ENCODE measurements at regions not wholly inside any gene's neighbourhood (a gene's known extent, or its start where the extent isn't known, plus 50 kb on each side); places are given as distances from the start of the nearest gene placed in this dataset.

- TF ChIP-seq MXI1 (IDR thresholded peaks at IDR 0.05; ENCODE audit: low read depth, low read length) = no peak
- TF ChIP-seq CTCF (IDR thresholded peaks at IDR 0.05 in 2 of 3, conservative IDR thresholded peaks at IDR 0.05 in 1 of 3; ENCODE audit: control insufficient read depth in 2 of 3, extremely low read depth in 1 of 3, insufficient read depth in 1 of 3, low read depth in 3 of 3, low read length in 3 of 3) = no peak
- no peak for TF ChIP-seq BHLHE40 (IDR thresholded peaks at IDR 0.05; ENCODE audit: borderline replicate concordance in 1 of 2, low read depth in 2 of 2, low read length in 1 of 2)
- TF ChIP-seq SIN3A (IDR thresholded peaks at IDR 0.05; ENCODE audit: low read depth, low read length) = no peak
- no peak for TF ChIP-seq BMI1 (IDR thresholded peaks at IDR 0.05; ENCODE audit: borderline replicate concordance)
- TF ChIP-seq NFYB (IDR thresholded peaks at IDR 0.05; ENCODE audit: insufficient read depth, low read depth, low read length) = no peak
- TF ChIP-seq JUND (IDR thresholded peaks at IDR 0.05; ENCODE audit: low read depth, low read length) = no peak
- no peak for TF ChIP-seq YBX1 (IDR thresholded peaks at IDR 0.05)
Observed at GRCh38 chr1:192929597-192929996, 120.8 kb downstream of the RGS2 start.

Data from GM12878 (cell line).